Amniotic stem cell (primary cell): ENCODE measurements at regions not wholly inside any gene's neighbourhood (a gene's known extent, or its start where the extent isn't known, plus 50 kb on each side); places are given as distances from the start of the nearest gene placed in this dataset.
"Not testable (repeated sequence)": the region's sequence is repeated elsewhere in the genome, so short reads cannot be mapped to it uniquely, and the experiment has no call there.

ENCODE experiments used
- DNase-seq: peaks from one replicate; lab custom pipeline; 2025; lab: John Stamatoyannopoulos, UW

- peak; percentile 59 for DNase-seq
These were observed 120.0 kb upstream of the SLC38A2 start for GRCh38 chr12:46492471-46493085.

DNA sequence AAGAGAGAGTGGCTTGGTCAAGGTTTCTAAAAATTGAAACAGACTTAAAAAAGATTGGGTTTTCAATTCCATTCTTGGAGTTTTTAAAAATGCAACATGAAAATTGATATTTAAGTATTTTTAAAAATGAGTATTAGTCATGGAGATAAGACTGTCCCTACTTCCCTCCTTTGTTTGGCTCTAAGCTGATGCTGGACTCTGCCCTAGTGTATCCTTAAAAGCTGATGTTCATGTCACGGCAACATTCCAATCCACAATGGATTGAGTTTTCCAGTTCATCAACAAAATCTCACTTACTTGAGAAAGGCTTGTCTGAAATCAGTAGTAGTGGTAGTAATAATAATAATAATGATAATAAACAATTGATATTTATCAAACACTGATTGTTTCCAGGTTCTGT, 119.0 kb upstream of the SLC38A2 start:
- no peak for DNase-seq

DNA sequence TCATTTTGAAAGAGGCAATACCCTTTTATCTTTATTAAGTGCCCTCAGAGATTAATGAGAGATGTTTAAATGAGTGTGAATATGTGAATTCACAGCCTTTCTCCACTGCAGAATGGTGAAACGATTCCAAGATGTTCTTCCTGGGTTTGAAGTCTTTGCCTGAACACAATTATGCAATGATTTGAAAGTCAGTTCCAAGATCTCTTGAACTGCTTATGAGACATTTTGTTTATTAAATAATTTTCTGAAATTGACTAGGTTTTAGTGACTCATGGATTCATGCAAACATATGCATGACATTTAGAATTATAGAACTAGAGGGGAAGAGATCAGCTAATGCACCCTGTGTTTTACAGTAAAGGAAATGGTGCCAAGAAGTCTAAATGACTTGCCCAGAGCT, 118.1 kb upstream of the SLC38A2 start:
- DNase-seq: no peak

- no peak for DNase-seq
These were observed 117.4 kb upstream of the SLC38A2 start for GRCh38 chr12:46489951-46490388.

GRCh38 chr12:46487567-46488131, 115.1 kb upstream of the SLC38A2 start:
- DNase-seq: no peak

DNA sequence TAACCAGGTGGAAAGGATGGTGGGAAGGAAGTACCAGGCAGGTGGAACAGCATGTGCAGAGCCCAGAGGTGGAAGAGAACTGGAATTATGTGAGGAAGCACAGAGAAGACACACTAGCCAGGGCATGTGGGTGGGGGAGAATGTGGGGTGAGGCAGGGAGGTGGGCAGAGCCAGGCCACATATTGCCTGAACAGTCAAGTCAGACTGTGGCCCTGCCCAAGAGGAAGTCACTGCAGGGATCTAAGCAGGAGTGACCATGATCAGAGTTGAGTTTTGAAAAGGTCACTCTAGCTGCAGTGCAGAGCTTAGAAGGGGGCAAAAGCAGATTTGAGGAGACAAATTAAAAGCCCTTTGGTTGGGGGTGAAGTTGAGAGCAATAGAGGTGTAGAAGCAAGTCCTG, 114.0 kb upstream of the SLC38A2 start:
- DNase-seq: no peak

GRCh38 chr12:46485853-46486252, 113.3 kb upstream of the SLC38A2 start:
- DNase-seq: no peak

- DNase-seq: no peak
These were observed 112.0 kb upstream of the SLC38A2 start for GRCh38 chr12:46484396-46485061.

DNA sequence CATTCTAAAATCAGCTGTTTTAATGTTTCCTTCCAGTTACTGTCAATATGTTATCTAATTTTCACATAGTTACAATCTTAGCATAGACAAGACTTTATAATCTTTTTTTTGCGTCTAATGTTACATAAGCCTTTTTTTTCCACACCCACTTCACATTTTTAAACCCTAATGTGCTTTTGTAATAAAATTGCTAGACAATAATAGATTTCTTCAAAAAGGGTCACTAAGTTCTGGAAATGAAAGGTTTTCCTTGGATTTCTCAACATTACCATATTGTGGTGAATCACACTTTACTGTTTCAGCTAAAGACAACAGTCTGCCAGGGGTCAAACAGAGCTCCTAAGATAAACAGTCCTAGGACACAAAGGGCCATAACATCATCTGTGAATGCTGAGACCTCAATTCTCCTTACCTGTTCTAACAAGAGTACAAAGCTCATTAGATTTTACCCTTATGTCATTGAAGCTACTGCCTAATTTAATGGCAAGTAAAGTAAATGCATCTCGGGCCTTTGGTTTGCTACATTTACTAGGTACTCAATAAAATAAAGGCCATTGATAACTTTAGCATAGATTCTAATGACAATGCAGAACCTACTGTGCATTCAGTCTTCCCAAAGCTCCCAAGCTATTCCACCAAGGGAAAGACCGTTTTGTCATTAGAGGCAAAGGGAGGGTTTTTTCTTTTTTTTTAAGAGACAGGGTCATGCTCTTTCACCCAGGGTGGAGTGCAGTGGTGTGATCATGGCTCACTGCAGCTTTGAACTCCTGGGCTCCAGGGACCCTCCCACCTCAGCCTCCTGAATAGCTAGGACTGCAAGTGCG, 111.2 kb upstream of the SLC38A2 start:
- DNase-seq: no peak

DNA sequence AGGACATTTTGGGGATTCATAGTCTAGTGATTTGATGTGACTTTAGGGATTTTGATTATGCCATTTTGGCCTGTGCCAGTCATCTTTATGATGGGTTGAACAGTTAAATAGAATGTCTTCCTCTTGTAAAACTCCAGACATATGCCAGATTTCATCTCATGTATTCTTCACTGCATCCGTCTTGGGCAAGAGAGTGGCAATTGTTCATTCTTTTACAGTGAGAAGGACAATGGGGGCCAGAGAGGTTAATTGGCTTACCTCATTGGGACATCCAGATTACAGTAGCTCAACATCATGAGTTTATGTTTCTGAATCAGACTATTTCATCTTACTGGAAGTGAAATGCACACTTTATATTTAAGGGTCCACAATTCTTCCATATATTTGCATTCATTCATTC, 108.2 kb upstream of the SLC38A2 start:
- DNase-seq: no peak

DNA sequence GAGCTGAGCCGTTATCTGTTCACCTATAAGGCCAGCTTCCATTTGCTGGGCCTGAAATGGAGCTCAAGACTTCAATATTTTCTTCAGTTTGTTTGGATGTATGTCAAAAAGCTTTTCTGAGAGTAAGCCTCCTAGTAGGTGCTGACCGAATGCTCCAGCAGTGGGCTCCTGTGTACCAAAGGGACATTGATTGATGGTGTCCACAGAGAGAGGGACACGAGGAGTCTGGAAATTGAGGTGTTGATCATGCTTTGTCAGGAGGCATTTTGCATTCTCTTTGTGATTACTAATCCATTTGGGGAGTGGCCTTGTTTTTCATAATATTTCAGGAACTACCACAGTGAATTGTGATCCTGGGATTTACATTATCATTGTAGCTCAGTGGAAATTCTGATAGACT, 107.7 kb upstream of the SLC38A2 start:
- DNase-seq: no peak

DNA sequence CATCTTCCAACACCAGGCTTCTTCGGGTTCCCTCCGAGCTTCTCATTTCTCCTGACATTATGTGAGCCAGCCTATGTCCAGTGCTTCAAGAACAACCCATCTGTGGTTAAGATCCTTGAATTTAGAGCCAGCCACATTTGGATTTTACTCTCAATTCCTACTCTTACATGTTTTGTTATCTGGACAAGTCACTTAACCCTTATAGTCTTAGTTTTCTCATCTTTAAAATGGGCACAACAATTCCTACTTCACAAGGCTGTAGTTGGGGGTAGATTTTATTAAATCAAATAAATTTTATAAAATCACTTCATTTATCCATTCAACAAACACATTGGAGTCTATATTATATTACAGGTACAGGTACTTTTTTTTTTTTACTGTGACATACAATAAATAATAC, 105.5 kb upstream of the SLC38A2 start:
- DNase-seq: no peak

DNA sequence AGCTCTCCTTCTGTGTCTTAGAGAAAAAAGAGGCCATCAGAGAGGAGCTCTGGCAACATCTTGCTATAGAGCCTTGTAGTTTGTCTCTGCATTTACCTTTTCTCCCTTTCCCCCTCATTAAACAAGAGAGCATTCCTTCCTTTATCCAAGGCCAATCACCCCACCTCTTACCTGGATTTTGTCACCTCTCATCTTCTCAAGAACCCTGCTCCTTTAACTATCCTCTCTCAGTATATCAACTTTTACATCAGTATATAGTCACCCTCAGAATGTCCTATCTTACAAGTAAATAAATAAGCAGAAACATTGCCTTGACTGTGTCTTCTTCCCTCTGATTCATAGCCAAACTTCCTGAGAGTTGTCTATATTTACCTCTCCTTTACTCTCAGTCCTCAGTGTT, 105.0 kb upstream of the SLC38A2 start:
- DNase-seq: no peak

DNA sequence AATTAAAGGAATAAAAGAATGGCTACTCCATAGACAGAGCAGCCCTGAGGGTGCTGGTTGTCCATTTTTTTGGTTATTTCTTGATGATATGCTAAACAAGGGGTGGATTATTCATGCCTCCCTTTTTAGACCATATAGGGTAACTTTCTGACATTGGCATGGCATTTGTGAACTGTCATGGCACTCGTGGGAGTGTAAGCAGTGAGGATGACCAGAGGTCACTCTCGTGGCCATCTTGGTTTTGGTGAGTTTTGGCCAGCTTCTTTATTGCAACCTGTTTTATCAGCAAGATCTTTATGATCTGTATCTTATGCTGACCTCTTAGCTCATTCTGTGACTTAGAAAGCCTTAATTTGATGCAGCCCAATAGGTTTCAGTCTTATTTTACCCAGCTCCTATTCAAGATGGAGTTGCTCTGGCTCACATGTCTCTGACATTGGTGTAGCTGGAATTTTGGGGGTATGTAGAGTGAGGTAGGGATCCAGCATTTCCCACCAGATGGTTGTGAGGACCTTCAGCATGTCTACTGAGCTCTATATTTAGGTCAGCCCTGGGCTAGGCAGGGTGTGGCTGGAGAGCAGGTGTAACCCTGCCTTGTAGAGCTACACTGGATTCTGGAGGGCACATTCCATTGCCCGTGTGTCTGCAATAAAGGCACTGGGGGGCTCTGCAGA, 103.5 kb upstream of the SLC38A2 start:
- no peak for DNase-seq

DNA sequence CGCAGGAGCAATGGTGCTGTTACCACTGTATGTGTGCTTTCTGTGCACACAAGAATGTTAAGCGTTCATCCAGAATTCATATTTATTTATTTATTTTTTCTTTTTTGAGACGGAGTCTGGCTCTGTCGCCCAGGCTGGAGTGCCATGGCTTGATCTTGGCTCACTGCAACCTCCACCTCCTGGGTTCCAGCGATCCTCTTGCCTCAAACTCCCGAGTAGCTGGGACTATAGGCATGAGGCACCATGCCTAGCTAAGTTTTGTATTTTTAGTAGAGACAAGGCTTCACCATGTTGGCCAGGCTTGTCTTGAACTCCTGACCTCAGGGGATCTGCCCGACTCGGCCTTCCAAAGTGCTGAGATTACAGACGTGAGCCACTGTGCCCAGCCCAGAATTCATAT, 101.8 kb upstream of the SLC38A2 start:
- DNase-seq: not testable (repeated sequence)

- DNase-seq: peak; percentile 90
These were observed 101.2 kb upstream of the SLC38A2 start for GRCh38 chr12:46473634-46474329.

- DNase-seq: no peak
These were observed 100.5 kb upstream of the SLC38A2 start for GRCh38 chr12:46472893-46473633.

DNA sequence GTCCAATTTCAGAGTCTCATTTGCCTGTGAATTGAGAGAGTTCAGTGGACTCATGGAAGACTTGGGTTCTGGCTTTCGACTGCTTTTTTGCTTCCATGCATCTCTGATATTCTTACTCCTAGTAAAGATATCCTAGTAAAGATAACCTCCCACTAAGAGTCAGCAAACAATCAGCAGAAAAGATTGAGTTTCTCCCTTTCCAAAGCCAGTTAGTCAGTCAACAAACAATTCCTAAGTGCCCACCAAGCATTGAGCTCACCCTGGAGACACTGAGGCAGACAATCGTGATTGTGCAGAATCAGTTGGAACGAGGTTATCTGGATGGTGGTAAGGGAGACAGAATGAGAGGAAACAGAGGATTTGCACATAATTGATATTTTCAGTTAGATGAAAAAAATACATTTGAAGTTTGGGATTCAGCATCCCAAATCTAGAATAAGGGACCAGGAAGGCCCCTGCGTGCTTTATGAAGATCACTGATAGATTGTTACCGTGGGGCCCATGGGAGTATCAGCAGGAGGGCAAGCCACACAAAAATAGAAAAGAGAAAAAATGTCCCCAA, 99.7 kb upstream of the SLC38A2 start:
- DNase-seq: no peak

GRCh38 chr12:46471404-46471803, 98.8 kb upstream of the SLC38A2 start:
- DNase-seq: no peak

DNA sequence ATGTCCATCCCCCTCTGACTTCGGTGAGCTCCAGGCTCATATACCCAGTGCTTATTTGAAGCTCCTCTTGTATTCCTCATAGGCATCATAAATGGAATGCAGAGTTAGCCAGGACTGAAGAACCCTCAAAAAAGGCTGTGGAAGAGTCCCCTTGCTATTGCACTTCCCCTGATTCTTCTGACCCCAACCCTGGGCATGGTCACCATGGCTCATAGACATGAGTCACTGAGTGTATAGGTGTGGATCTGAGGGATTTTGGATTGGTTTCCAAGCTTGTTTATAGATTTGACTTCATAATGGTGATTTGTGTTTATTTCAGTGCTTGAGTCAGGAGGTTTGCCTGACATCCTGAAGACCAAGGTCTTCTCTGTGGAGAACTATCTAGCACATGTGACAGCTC, 98.4 kb upstream of the SLC38A2 start:
- no peak for DNase-seq
